Testis (tissue), 2 donors: ENCODE measurements at regions not wholly inside any gene's neighbourhood (a gene's known extent, or its start where the extent isn't known, plus 50 kb on each side); places are given as distances from the start of the nearest gene placed in this dataset.

ENCODE experiments used
- CTCF ChIP-seq, 3 experiments: fragments of 450-650 bp in 2 of 3; fragments of 200-600 bp in 1 of 3; sonication (generic) in 1 of 3; IDR thresholded peaks; one replicate each; pipeline ENCODE4 v1.5.1; 2016 to 2019; ENCODE audit warnings: antibody characterized with exemption in 3 of 3, mild to moderate bottlenecking in 2 of 3, moderate library complexity in 1 of 3
- POLR2A ChIP-seq: fragments of 450-650 bp; IDR thresholded peaks from one replicate; pipeline ENCODE4 v1.6.1; 2017; ENCODE audit warnings: antibody characterized with exemption, mild to moderate bottlenecking, moderate library complexity

- TF ChIP-seq POLR2A: no peak
- TF ChIP-seq CTCF (IDR thresholded peaks at IDR 0.05): no peak
Observed at GRCh38 chr5:111641533-111642233, 115.3 kb downstream of the NREP start.
